ENCODE measurements at regions not wholly inside any gene's neighbourhood (a gene's known extent, or its start where the extent isn't known, plus 50 kb on each side); places are given as distances from the start of the nearest gene placed in this dataset.
"Not testable (repeated sequence)": the region's sequence is repeated elsewhere in the genome, so short reads cannot be mapped to it uniquely, and the experiment has no call there.

DNA sequence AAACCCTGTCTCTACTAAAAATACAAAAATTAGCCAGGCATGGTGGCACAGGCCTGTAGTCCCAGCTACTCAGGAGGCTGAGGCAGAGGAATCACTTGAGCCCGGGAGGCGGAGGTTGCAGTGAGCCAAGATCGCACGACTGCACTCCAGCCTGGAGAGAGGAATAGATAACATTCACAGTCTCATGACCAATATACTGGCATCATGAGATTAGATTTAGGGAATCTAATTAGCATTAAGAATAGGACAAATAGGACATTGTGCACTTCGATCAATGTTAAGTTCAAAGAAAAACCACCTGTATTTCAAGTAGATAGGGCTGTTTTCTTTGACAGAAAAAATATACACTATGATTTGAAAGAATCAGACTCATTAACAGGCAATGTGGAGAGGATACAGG lies 118.0 kb upstream of the TBCA start:
- TF ChIP-seq, protein P1, sequence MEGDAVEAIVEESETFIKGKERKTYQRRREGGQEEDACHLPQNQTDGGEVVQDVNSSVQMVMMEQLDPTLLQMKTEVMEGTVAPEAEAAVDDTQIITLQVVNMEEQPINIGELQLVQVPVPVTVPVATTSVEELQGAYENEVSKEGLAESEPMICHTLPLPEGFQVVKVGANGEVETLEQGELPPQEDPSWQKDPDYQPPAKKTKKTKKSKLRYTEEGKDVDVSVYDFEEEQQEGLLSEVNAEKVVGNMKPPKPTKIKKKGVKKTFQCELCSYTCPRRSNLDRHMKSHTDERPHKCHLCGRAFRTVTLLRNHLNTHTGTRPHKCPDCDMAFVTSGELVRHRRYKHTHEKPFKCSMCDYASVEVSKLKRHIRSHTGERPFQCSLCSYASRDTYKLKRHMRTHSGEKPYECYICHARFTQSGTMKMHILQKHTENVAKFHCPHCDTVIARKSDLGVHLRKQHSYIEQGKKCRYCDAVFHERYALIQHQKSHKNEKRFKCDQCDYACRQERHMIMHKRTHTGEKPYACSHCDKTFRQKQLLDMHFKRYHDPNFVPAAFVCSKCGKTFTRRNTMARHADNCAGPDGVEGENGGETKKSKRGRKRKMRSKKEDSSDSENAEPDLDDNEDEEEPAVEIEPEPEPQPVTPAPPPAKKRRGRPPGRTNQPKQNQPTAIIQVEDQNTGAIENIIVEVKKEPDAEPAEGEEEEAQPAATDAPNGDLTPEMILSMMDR (IDR thresholded peaks at IDR 0.05; ENCODE audit: low read depth, low read length), result not testable (repeated sequence)
- not testable (repeated sequence) for TF ChIP-seq POLR2A (IDR thresholded peaks at IDR 0.05; ENCODE audit: extremely low read depth, insufficient read length)

Data from NB4 (cell line).